GM19240 (cell line): ENCODE measurements at regions not wholly inside any gene's neighbourhood (a gene's known extent, or its start where the extent isn't known, plus 50 kb on each side); places are given as distances from the start of the nearest gene placed in this dataset.

Source experiments
- DNase-seq: peaks from one replicate; pipeline ENCODE4 v3.0.0; 2011; ENCODE audit warnings: low spot score; ENCODE audit not compliant: insufficient read length

DNA sequence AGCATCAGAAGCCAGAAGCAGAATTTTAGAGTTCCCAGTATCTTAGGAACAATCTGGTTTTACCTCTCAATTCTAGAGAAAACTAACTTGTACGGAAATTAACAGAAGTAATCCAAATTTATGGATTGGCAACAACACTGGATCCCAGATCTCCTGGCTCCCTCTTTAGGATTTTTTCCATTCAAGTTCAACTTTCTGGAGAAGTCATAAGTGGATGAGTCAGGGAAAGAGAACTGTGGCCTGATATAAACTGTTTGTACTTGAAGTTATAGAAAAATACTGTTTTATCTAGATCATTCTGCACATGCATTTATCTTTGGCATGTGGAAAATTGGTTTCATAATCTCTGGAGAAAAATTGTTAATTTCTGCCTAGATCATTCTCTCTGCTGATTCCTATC lies 380.4 kb downstream of the PCDH7 start:
- no peak for DNase-seq

GRCh38 chr4:31104043-31104442 lies 383.9 kb downstream of the PCDH7 start:
- DNase-seq: no peak

- no peak for DNase-seq
Measured at GRCh38 chr4:31104577-31104976, 384.4 kb downstream of the PCDH7 start.

DNA sequence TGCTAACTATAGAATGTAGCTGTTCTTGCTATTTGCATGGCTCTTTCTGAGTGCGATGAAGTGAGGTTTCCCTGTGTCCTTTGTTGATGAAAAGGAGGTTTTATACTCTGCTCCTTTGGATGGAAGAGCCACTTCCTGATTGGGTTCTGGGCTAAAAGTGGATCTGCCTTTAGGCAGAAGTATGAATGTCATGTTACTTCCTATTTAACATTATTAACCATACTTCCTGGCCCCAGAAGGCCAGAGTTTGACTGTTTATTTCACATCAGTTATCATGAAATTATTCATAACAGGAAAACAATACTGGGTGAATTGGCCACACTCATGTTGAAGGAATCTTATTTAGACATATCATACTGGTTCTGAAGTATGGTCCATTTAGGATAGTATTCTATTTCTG lies 386.2 kb downstream of the PCDH7 start:
- DNase-seq: no peak

DNA sequence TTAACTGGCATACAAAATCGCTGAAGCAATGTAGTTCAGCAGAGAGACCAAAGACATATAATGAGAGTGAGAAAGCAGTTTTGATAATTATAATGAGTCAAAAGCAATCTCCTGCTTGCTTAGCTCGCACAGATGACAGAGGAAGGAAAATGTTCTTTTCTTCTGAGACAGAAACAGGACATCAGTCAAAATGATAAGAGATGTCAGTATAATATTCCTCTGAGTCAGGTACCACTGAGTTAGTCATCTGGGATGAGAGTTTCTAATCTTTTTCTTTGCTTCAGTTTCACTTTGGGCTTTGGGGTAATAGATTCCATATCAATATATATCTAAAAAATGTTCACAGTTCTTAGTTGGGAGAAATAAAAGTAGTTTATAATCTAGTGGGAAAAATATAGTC lies 387.2 kb downstream of the PCDH7 start:
- DNase-seq: no peak

- DNase-seq: no peak
Measured at GRCh38 chr4:31108762-31109161, 388.6 kb downstream of the PCDH7 start.

DNA sequence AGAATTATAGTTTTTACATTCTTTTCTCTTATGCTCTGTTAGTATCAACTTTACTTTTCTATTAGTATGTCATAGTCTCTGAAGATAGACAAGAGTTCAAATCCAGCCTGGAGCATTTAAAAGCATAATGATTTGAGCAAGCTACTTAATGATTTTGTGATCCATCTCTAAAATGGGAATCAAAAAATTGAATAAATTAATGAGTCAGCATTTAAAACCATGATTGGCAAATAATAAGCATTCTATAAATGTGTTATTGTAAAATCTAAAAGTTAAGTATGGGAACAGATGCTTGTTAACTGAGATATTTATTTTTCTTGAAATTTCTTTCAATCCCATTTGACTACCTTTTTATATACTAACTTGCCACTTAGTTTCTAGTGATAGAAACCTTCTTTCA lies 391.6 kb downstream of the PCDH7 start:
- no peak for DNase-seq

DNA sequence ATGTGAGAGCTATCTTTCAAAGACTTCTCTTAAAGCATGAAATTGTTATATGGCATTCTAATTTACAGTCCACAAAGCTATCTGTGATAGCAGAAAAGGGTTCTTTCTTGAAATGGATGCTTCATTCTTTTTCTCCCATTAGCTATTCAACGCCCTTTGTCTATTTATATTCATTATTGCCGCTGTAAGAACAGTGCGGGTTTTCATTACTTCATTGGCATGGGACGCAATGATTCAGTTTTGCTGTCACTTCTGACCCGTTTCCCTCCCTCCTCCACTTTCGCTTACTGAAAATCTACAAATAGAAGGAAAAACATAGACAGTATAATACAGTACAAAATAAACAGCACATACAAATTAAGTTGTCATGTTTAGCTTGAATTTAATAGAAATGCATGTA lies 394.6 kb downstream of the PCDH7 start:
- DNase-seq: no peak

- DNase-seq: no peak
Measured at GRCh38 chr4:31124008-31124585, 403.9 kb downstream of the PCDH7 start.

GRCh38 chr4:31125061-31125460 lies 404.9 kb downstream of the PCDH7 start:
- no peak for DNase-seq

DNA sequence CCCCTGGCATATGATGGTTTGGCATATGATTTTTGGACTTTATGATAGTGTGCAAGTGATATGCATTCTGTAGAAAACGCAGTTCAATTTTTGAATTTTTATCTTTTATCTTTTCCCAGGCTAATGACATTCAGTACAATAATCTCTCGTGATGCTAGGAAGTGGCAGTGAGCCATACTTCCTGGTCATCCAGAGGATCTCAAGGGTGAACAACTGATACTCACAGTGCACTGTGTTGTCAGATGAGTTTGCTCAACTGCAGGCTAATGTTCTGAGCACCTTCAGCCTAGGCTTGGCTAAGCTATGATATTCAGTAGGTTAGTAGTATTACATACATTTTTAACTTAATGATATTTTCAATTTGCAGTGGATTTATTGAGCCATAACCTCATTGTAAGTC lies 405.3 kb downstream of the PCDH7 start:
- DNase-seq: no peak

DNA sequence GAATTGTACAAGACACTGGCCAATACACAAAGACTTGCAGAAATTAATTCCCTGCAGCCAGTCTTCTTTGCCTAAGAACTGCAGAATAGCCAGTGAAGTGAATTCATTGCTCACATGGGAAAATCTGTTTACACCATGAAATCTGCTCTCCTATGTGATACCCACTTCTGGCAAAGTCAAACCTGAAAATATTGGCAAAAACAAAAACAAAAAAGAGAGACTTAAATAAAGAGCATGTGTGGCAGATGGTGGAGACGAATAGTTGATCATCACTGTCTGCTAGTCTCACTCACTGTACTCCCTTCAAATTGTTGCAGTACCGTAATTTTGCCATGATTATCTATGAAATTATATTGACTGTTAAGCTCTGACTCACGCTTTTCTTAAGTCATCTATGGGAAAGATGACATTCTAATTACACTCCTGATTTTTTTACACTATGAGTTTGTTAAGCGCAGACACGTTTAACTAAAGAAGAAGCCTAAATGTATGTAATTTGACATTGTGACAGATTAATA lies 406.8 kb downstream of the PCDH7 start:
- no peak for DNase-seq

GRCh38 chr4:31130930-31131329 lies 410.8 kb downstream of the PCDH7 start:
- DNase-seq: no peak

DNA sequence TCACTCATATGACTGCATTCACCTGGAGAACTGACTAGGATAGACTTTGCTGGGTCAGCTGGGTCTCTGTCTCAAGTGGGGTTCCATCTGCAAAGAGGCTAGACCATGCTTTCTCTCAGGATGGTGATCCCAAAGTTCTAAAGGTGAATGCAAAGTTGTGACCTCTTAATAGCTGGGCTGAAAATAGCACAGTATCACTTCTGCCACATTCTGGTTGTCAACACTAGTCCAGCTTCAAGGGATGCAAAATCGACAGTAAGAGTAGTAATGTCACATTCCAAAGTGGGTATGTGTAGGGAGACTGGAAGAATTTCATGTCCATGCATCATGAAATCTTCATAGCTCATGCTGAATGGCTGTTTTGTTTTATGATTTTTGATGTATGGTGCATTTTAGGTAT lies 414.6 kb downstream of the PCDH7 start:
- DNase-seq: no peak

DNA sequence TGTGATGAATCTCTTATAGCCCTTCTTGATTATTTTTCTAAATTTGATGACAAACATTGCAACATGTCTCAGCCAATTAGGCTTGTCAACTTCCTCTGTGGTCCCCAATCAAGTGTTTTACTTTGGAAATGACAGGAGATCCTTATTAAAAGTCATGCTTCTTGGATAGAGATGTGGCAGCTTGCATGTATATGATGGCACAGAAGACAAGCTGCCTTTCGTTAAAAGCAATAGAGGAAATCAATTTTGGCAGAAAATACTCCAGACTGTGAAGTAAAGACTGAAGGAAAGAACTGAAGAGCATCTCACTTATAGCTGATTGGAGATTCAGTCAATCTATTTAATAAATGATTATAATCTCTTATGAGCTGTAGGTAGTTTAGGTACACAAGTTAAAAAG lies 419.6 kb downstream of the PCDH7 start:
- DNase-seq: no peak

- DNase-seq: no peak
Measured at GRCh38 chr4:31141095-31141831, 421.1 kb downstream of the PCDH7 start.

GRCh38 chr4:31141832-31142142 lies 421.6 kb downstream of the PCDH7 start:
- DNase-seq: no peak

DNA sequence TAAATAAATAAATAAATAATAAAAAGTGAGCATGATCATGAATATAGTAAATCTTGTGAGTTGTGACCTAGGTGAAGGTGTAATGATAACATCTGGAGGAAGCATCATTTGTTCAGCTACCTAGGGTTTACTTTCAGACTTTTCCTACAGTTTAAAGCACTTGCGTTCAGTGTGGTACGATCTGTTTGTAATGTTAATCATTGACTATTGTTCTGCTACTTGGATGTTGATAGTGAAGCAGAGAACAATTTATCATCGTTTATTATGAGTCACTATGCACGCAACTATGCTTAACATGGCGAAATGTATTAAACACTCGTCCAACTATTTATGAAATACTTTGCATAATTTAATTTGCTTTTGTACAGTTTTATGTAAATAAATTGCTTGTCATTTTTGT lies 426.2 kb downstream of the PCDH7 start:
- DNase-seq: no peak

DNA sequence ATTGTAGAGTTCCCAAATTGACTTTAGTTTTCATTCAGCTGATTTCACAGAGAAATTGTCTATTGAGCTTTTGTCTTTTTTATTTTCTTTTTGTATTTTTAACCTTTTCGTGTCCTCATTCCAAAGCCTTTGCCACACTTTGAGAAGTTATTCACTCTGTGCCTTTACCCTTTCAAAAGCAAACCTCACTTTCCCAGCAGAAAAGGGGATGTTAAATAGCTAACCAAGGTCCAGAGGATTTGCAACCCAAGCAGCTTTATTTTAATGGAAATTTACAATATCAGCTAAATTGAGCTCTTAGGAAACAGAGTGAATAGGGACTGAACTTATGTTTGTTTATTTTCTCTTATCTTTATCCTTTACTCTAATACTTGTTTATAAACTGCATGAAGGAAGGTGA lies 428.8 kb downstream of the PCDH7 start:
- no peak for DNase-seq

GRCh38 chr4:31156221-31156620 lies 436.1 kb downstream of the PCDH7 start:
- DNase-seq: no peak

GRCh38 chr4:31160146-31160545 lies 440.0 kb downstream of the PCDH7 start:
- no peak for DNase-seq

- DNase-seq: no peak
Measured at GRCh38 chr4:31169846-31170245, 449.7 kb downstream of the PCDH7 start.

DNA sequence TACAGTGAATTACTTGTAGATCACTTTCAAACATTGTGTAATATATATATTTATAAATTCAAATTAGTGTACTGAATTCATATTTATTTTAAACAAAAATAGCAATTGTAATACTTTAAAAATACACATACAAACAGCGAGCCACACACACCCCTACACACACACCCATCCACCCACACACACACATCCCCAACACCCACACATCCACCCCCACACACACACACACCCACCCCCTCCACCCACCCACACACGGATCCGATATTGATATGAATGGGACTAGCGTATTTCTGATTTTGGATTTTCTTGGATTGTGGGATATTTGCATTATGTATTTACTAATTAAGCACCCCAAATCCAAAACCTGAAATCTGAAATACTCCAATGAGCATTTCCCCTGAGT lies 451.2 kb downstream of the PCDH7 start:
- no peak for DNase-seq
